Urothelium cell line (cell line): ENCODE measurements at regions not wholly inside any gene's neighbourhood (a gene's known extent, or its start where the extent isn't known, plus 50 kb on each side); places are given as distances from the start of the nearest gene placed in this dataset.
"Not testable (repeated sequence)": the region's sequence is repeated elsewhere in the genome, so short reads cannot be mapped to it uniquely, and the experiment has no call there.

Experiments used
- DNase-seq: peaks from one replicate; pipeline ENCODE4 v3.0.0; 2011; ENCODE audit warnings: low spot score, mixed read lengths
- FAIRE-seq: peaks from 2 replicates; lab custom pipeline; 2011; peaks lifted over from hg19 to GRCh38; lab: Jason Lieb, UNC

- peak; percentile 6 for DNase-seq
- no peak for FAIRE-seq
Measured at GRCh38 chr3:86563400-86563970, 427.5 kb downstream of the VGLL3 start.

GRCh38 chr3:86562090-86562489 is 428.9 kb downstream of the VGLL3 start:
- no peak for DNase-seq
- no peak for FAIRE-seq

DNA sequence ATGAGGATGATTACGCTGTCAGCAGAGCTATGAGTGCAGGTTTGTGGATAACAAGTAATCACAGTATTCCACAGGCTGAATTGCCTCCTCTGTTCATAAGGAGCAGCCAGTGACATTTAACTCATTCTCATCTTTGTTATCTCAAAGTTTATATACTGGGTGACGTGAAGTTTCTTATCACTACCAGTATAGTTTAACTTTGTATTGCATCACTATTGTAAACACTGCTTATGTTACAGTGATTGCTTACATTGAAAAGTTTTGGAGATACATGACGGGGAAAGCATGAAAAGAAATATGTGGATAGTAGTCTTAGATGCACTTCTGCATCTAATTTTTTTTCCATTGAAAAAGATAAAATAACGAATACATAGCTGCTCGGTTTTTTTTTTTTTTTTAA is 429.7 kb downstream of the VGLL3 start:
- DNase-seq: no peak
- FAIRE-seq: no peak

DNA sequence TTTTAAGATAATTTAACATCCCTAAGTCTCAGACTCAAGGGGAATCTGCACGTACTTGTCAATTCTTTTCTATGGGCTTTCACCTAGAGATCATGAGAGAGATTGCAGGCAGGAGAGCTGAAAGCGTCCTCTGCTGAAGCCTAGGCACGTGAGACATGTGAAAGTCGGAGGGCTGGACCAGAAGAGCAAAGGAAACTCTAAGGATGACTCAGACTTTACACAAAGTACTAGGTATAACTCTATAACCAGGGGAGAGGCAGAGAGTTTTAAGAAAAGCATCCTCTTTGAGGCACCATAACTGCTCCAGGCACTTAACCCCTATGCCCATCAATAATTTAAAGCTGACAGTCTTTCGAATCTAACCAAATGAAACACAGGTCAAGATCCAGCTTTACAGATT is 436.6 kb downstream of the VGLL3 start:
- DNase-seq (no peak), FAIRE-seq (no peak)

DNA sequence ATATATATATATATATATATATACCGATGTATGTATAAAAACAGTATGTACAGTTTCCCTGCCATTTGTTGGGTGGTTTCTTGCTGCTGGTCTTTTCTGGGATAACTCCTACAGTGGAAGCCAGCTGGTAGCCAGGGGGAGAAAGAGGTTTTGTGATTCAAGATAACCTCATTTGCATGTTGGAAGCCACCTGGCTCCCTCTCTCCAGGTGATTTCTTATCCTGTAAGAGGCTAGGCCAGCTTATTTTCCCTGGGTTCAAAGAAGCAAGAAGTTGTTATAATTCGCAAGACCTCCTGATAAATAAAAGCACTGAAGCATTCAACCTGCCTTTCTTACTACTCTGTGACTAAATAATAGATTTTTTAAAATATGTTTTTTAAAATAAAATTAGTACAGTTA is 443.3 kb downstream of the VGLL3 start:
- no peak for FAIRE-seq
- no peak for DNase-seq

GRCh38 chr3:86537171-86537570 is 453.8 kb downstream of the VGLL3 start:
- FAIRE-seq: no peak

GRCh38 chr3:86519819-86520218 is 471.1 kb downstream of the VGLL3 start:
- FAIRE-seq: no peak
- no peak for DNase-seq

More at GRCh38 chr3:86537171-86537570, 453.8 kb downstream of the VGLL3 start:
- no peak for DNase-seq

DNA sequence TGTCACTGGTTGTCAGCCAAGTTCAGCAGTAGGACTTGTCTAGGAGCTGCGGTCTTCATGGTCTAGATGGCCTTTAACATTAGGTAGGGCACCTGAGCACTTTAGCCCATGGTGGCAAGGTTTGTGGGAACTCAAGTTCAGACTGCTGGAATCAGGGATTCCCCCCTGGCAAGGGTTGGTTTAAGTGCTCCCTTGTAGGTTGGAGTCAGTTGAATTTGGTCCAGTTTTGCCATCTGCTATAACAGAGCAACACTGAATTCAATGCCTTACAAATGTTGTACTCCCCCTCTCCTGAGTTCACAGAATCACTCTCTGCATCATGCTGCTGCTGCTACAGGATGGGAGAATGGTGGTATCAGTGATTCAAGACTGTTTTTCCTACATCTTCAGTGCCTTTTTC is 509.3 kb downstream of the VGLL3 start:
- FAIRE-seq (no peak), DNase-seq (no peak)

GRCh38 chr3:86481031-86481430 is 509.9 kb downstream of the VGLL3 start:
- no peak for DNase-seq
- FAIRE-seq: no peak

- DNase-seq (no peak), FAIRE-seq (no peak)
Measured at GRCh38 chr3:86464180-86464579, 526.8 kb downstream of the VGLL3 start.

GRCh38 chr3:86451749-86452148 is 539.2 kb downstream of the VGLL3 start:
- no peak for FAIRE-seq

GRCh38 chr3:86438544-86438943 is 552.4 kb downstream of the VGLL3 start:
- DNase-seq (no peak), FAIRE-seq (no peak)

More at GRCh38 chr3:86451749-86452148, 539.2 kb downstream of the VGLL3 start:
- DNase-seq: no peak

DNA sequence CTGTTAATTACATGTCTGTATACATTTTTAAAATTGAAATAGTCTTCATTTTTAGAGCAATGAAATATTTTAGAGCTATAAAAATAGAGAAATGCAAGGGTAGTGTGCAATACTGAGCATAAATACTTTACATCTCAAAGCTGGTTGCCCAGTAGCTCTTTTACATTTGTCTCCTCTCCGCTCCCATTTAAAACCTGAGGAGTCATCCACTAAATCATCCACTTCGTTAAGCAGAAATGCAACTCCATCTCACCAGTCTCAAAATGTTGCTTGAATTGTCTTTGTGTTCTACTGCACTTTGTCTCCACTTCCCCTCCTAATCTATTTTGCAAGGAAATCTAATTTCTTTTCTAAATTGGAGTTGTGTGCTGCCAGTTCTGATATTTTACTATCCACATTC is 563.6 kb downstream of the VGLL3 start:
- no peak for DNase-seq
- no peak for FAIRE-seq

DNA sequence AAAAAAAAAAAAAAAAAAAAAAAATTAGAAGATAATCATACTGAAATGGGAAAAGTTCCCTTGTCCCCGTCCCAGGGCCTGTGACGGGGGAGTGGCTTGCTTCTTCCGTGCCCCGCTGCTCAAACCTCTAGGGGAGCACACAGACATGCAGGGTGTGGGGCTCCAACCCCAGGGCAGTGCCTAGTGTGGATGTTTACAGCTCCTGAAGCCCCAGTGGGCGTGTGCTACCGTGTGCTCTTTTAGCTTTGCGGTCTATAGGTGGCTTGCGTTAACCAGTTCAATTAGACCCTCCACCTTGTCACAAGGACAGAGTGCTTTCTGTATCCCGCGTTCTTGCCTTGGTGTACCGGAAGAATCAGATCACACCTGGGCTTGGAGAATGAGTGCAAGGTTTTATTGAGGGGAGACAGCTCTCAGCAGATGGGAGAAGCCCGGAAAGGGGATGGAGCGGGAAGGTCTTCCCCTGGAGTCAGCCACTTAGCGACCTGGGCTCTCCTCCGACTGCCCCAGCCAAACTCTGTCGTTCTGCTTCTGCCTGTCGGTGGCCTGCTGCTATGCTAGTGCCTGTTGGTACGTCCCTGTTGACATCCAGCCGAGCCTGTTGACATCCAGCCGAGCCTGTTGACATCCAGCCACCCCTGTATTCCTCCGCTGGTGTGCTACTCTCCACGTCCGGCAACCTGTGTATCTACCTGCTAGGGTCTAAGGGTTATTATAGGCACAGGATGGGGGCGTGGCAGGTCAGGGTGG is 569.8 kb downstream of the VGLL3 start:
- no peak for FAIRE-seq
- no peak for DNase-seq

DNA sequence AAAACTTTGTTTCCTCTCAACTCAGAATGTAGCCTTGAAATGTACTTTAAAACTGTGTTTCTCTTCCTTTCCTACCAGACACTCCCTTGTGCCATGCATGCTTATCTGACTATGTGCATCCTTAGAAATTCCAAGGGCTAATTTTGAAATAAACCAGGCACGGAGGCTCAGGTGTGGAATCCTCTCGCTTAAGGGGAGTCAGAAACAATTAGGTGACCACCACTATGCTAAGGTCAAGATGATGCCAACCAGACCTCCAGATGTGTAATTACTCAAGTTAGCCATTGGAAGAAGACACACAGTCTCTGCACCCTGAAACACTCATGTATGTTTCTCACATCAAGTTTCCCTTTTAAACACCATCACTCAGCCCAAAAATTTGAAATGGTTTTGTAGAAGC is 572.1 kb downstream of the VGLL3 start:
- DNase-seq (no peak), FAIRE-seq (no peak)

GRCh38 chr3:86416334-86416733 is 574.6 kb downstream of the VGLL3 start:
- FAIRE-seq (no peak), DNase-seq (peak; percentile 29)

DNA sequence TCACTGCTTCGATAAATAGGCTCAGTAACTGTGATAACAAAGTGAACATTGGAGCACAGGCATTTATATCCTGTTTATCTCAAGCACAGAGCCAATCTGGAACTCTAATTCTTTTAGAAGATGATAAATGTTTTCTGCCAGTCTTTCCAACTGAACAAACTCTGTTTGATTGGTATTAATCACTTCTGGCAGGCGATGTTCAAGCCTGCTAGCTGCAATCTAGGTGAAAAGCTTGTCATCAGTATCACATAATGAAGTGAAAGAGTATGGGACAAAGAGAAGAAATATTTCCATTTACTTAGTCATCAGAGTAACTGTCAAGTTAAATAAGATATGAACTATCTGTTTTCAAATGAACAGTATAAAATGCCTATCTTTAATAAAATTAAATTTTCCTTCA is 577.3 kb downstream of the VGLL3 start:
- FAIRE-seq: no peak
- no peak for DNase-seq

DNA sequence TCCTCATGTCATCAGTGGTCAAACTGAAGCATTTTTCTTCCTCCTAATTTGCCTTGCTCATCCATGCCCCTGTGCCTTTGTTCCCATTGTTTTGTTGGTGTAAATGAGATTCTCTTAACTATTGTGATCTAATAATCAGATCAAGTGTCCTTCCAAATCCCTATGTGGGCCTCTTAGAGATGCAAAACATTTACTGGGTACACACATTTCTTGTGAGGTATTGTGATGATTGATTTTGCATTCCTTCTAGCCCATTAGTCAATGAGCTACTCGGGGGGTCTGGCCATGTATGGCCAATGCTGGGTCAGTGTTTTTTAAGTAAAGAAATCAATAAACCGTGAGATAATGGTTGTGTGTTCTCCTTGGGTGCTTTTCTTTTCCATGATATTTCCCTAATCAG is 580.4 kb downstream of the VGLL3 start:
- DNase-seq: no peak
- FAIRE-seq: no peak

- not testable (repeated sequence) for DNase-seq, FAIRE-seq
Measured at GRCh38 chr3:86389759-86390158, 601.2 kb downstream of the VGLL3 start.

- DNase-seq: peak; percentile 5
- no peak for FAIRE-seq
Measured at GRCh38 chr3:86388820-86389219, 602.1 kb downstream of the VGLL3 start.

- FAIRE-seq: no peak
- no peak for DNase-seq
Measured at GRCh38 chr3:86382556-86382955, 608.4 kb downstream of the VGLL3 start.

- FAIRE-seq (no peak), DNase-seq (no peak)
Measured at GRCh38 chr3:86381247-86381646, 609.7 kb downstream of the VGLL3 start.

GRCh38 chr3:86379280-86379679 is 611.7 kb downstream of the VGLL3 start:
- FAIRE-seq (no peak), DNase-seq (no peak)
